ENCODE measurements at regions not wholly inside any gene's neighbourhood (a gene's known extent, or its start where the extent isn't known, plus 50 kb on each side); places are given as distances from the start of the nearest gene placed in this dataset.
"Not testable (repeated sequence)": the region's sequence is repeated elsewhere in the genome, so short reads cannot be mapped to it uniquely, and the experiment has no call there.

GRCh38 chr4:148674876-148675275, 232.7 kb upstream of the NR3C2 start:
- DNase-seq (ENCODE audit: missing footprints): no peak
- intact Hi-C loops (cut with DNase I): no loop called here
- no peak for ATAC-seq

GRCh38 chr4:148664636-148665035, 222.4 kb upstream of the NR3C2 start:
- intact Hi-C loops (cut with DNase I): no loop called here
- ATAC-seq (no peak), DNase-seq (ENCODE audit: missing footprints) (no peak)

- ATAC-seq (no peak), DNase-seq (ENCODE audit: missing footprints) (no peak)
- intact Hi-C loops (cut with DNase I): no loop called here
Measured at GRCh38 chr4:148654131-148654530, 211.9 kb upstream of the NR3C2 start.

GRCh38 chr4:148653681-148654080, 211.5 kb upstream of the NR3C2 start:
- intact Hi-C loops (cut with DNase I): no loop called here
- DNase-seq (ENCODE audit: missing footprints) (no peak), ATAC-seq (no peak)

GRCh38 chr4:148651991-148652390, 209.8 kb upstream of the NR3C2 start:
- intact Hi-C loops (cut with DNase I): no loop called here
- DNase-seq (ENCODE audit: missing footprints) (no peak), ATAC-seq (no peak)

GRCh38 chr4:148649652-148650331, 207.6 kb upstream of the NR3C2 start:
- no peak for DNase-seq (ENCODE audit: missing footprints)
- intact Hi-C loops (cut with DNase I): no loop called here
- no peak for ATAC-seq

- no peak for DNase-seq (ENCODE audit: missing footprints)
- intact Hi-C loops (cut with DNase I): no loop called here
- no peak for ATAC-seq
Measured at GRCh38 chr4:148643851-148644250, 201.6 kb upstream of the NR3C2 start.

GRCh38 chr4:148642907-148643306, 200.7 kb upstream of the NR3C2 start:
- DNase-seq (ENCODE audit: missing footprints) (no peak), ATAC-seq (no peak)
- intact Hi-C loops (cut with DNase I): no loop called here

GRCh38 chr4:148638079-148638478, 195.9 kb upstream of the NR3C2 start:
- intact Hi-C loops (cut with DNase I); DNase-seq (ENCODE audit: missing footprints); ATAC-seq: not testable (repeated sequence)

GRCh38 chr4:148637453-148637852, 195.2 kb upstream of the NR3C2 start:
- DNase-seq (ENCODE audit: missing footprints); intact Hi-C loops (cut with DNase I); ATAC-seq: not testable (repeated sequence)

GRCh38 chr4:148634476-148634875, 192.3 kb upstream of the NR3C2 start:
- intact Hi-C loops (cut with DNase I): no loop called here
- no peak for ATAC-seq

GRCh38 chr4:148633720-148634119, 191.5 kb upstream of the NR3C2 start:
- DNase-seq (ENCODE audit: missing footprints): no peak
- no peak for ATAC-seq
- intact Hi-C loops (cut with DNase I): no loop called here

More at GRCh38 chr4:148634476-148634875, 192.3 kb upstream of the NR3C2 start:
- DNase-seq (ENCODE audit: missing footprints): no peak

- no peak for ATAC-seq
- intact Hi-C loops (cut with DNase I): no loop called here
- DNase-seq (ENCODE audit: missing footprints): no peak
Measured at GRCh38 chr4:148632476-148632875, 190.3 kb upstream of the NR3C2 start.

GRCh38 chr4:148630051-148630450, 187.8 kb upstream of the NR3C2 start:
- ATAC-seq (no peak), DNase-seq (ENCODE audit: missing footprints) (no peak)
- intact Hi-C loops (cut with DNase I): no loop called here

GRCh38 chr4:148618856-148619255, 176.6 kb upstream of the NR3C2 start:
- DNase-seq (ENCODE audit: missing footprints): no peak

GRCh38 chr4:148608968-148609367, 166.8 kb upstream of the NR3C2 start:
- ATAC-seq: no peak
- intact Hi-C loops (cut with DNase I): no loop called here
- DNase-seq (ENCODE audit: missing footprints): no peak

More at GRCh38 chr4:148618856-148619255, 176.6 kb upstream of the NR3C2 start:
- ATAC-seq: no peak
- intact Hi-C loops (cut with DNase I): no loop called here

- peak; percentile 51 for DNase-seq (ENCODE audit: missing footprints)
- intact Hi-C loops (cut with DNase I); ATAC-seq: not testable (repeated sequence)
Measured at GRCh38 chr4:148598418-148599207, 156.4 kb upstream of the NR3C2 start.

- ATAC-seq (no peak), DNase-seq (ENCODE audit: missing footprints) (no peak)
- intact Hi-C loops (cut with DNase I): no loop called here
Measured at GRCh38 chr4:148589182-148589581, 147.0 kb upstream of the NR3C2 start.

GRCh38 chr4:148575577-148575976, 133.4 kb upstream of the NR3C2 start:
- intact Hi-C loops (cut with DNase I): no loop called here
- ATAC-seq: no peak
- no peak for DNase-seq (ENCODE audit: missing footprints)

- ATAC-seq (no peak), DNase-seq (ENCODE audit: missing footprints) (no peak)
- intact Hi-C loops (cut with DNase I): no loop called here
Measured at GRCh38 chr4:148574911-148575310, 132.7 kb upstream of the NR3C2 start.

Data from Right ventricle myocardium inferior (tissue), 1 donor.